H9 (cell line): ENCODE measurements at regions not wholly inside any gene's neighbourhood (a gene's known extent, or its start where the extent isn't known, plus 50 kb on each side); places are given as distances from the start of the nearest gene placed in this dataset.

Experiments
- DNase-seq: peaks from one replicate; pipeline ENCODE4 v3.0.0-alpha.2; 2017
- H2AFZ ChIP-seq: one replicate; pipeline ENCODE4 v1.6.1; 2013; ENCODE audit warnings: mild to moderate bottlenecking, low read length, control low read depth, moderate library complexity
- H2AK5ac ChIP-seq: 2 replicates; pipeline ENCODE4 v1.6.1; 2013; ENCODE audit warnings: low read length, control low read depth, mixed read lengths; ENCODE audit not compliant: insufficient read length
- H2BK120ac ChIP-seq: one replicate; pipeline ENCODE4 v1.6.1; 2013; ENCODE audit warnings: low read depth, mild to moderate bottlenecking, low read length, control low read depth, inconsistent platforms; ENCODE audit not compliant: poor library complexity, severe bottlenecking
- H2BK12ac ChIP-seq: 2 replicates; pipeline ENCODE4 v1.6.1; 2013; ENCODE audit warnings: low read length, control low read depth, mixed read lengths, low read depth; ENCODE audit not compliant: insufficient read length
- H2BK15ac ChIP-seq: 2 replicates; pipeline ENCODE4 v1.6.1; 2013; ENCODE audit warnings: low read depth, low read length, control low read depth
- H2BK20ac ChIP-seq: one replicate; pipeline ENCODE4 v1.6.1; 2013; ENCODE audit warnings: low read depth, mild to moderate bottlenecking, low read length, control low read depth, inconsistent platforms; ENCODE audit not compliant: poor library complexity, severe bottlenecking
- H2BK5ac ChIP-seq: 2 replicates; pipeline ENCODE4 v1.6.1; 2013; ENCODE audit warnings: low read length, control low read depth, mixed read lengths; ENCODE audit not compliant: insufficient read length
- H3K14ac ChIP-seq: 2 replicates; pipeline ENCODE4 v1.6.1; 2013; ENCODE audit warnings: low read length, control low read depth; ENCODE audit not compliant: insufficient read depth
- H3K18ac ChIP-seq: 2 replicates; pipeline ENCODE4 v1.6.1; 2013; ENCODE audit warnings: low read depth, mild to moderate bottlenecking, mixed read lengths, low read length, control low read depth; ENCODE audit not compliant: insufficient read length
- H3K23ac ChIP-seq: 2 replicates; pipeline ENCODE4 v1.6.1; 2013; ENCODE audit warnings: low read length, control low read depth, mixed read lengths, low read depth; ENCODE audit not compliant: insufficient read length
- H3K23me2 ChIP-seq: 2 replicates; pipeline ENCODE4 v1.6.1; 2013; ENCODE audit warnings: low read depth, mild to moderate bottlenecking, mixed read lengths, low read length, control low read depth; ENCODE audit not compliant: insufficient read length, poor library complexity, severe bottlenecking
- H3K27ac ChIP-seq: 2 replicates; pipeline ENCODE4 v1.5.1; 2013; ENCODE audit warnings: low read length, control low read depth, mixed read lengths, low read depth; ENCODE audit not compliant: insufficient read length
- H3K27me3 ChIP-seq: 2 replicates; pipeline ENCODE4 v1.6.1; 2013; ENCODE audit warnings: low read length, control low read depth, inconsistent platforms; ENCODE audit not compliant: insufficient read depth
- H3K4ac ChIP-seq: 2 replicates; pipeline ENCODE4 v1.6.1; 2013; ENCODE audit warnings: low read depth, mild to moderate bottlenecking, control low read depth, inconsistent platforms, low read length, moderate library complexity
- H3K4me1 ChIP-seq: 2 replicates; pipeline ENCODE4 v1.6.1; 2013; ENCODE audit warnings: low read length, control low read depth, inconsistent platforms; ENCODE audit not compliant: insufficient read depth
- H3K4me2 ChIP-seq: 2 replicates; pipeline ENCODE4 v1.6.1; 2013; ENCODE audit warnings: low read length, control low read depth, mixed read lengths; ENCODE audit not compliant: insufficient read length, insufficient read depth
- H3K56ac ChIP-seq: 2 replicates; pipeline ENCODE4 v1.6.1; 2013; ENCODE audit warnings: low read depth, mild to moderate bottlenecking, mixed read lengths, low read length, control low read depth; ENCODE audit not compliant: insufficient read length
- H3K79me1 ChIP-seq: 2 replicates; pipeline ENCODE4 v1.6.1; 2013; ENCODE audit warnings: low read depth, mild to moderate bottlenecking, moderate library complexity, low read length, control low read depth, inconsistent platforms; ENCODE audit not compliant: insufficient read depth, poor library complexity, severe bottlenecking
- H3K79me2 ChIP-seq: 2 replicates; pipeline ENCODE4 v1.6.1; 2013; ENCODE audit warnings: low read length, control low read depth, inconsistent platforms; ENCODE audit not compliant: insufficient read depth
- H3K9ac ChIP-seq: 2 replicates; pipeline ENCODE4 v1.6.1; 2013; ENCODE audit warnings: low read length, control low read depth, mixed read lengths; ENCODE audit not compliant: insufficient read length; ENCODE audit errors: extremely low read depth
- H3K9me3 ChIP-seq: one replicate; pipeline ENCODE4 v1.6.1; 2013; ENCODE audit warnings: low read depth, low read length, inconsistent platforms; ENCODE audit not compliant: control insufficient read depth
- H3T11ph ChIP-seq: one replicate; pipeline ENCODE4 v1.6.1; 2013; ENCODE audit warnings: mild to moderate bottlenecking, low read length, control low read depth, inconsistent platforms
- H4K20me1 ChIP-seq: one replicate; pipeline ENCODE4 v1.6.1; 2013; ENCODE audit not compliant: control insufficient read depth, insufficient read length, insufficient read depth
- H4K5ac ChIP-seq: 2 replicates; pipeline ENCODE4 v1.6.1; 2013; ENCODE audit warnings: low read depth, mild to moderate bottlenecking, mixed read lengths, low read length, control low read depth; ENCODE audit not compliant: insufficient read length
- H4K8ac ChIP-seq: replicated peaks from 2 replicates; pipeline ENCODE4 v1.6.1; 2013; ENCODE audit warnings: low read length, control low read depth, mixed read lengths, low read depth; ENCODE audit not compliant: insufficient read length
- H4K91ac ChIP-seq: 2 replicates; pipeline ENCODE4 v1.6.1; 2013; ENCODE audit warnings: low read depth, mild to moderate bottlenecking, moderate library complexity, mixed read lengths, low read length, control low read depth; ENCODE audit not compliant: insufficient read length
- H3K27ac Mint-ChIP-seq, 3 experiments: 2 replicates in 2 of 3; 3 replicates in 1 of 3; pipeline ENCODE4 v1.8.0; 2020 to 2021; ENCODE audit warnings: mixed read lengths in 3 of 3, mild to moderate bottlenecking in 1 of 3, moderate library complexity in 1 of 3
- H3K27me3 Mint-ChIP-seq: 2 replicates; pipeline ENCODE4 v1.8.0; 2021; ENCODE audit warnings: low read depth, mild to moderate bottlenecking, moderate library complexity, mixed read lengths
- H3K36me3 Mint-ChIP-seq, 3 experiments: 2 replicates in 2 of 3; 3 replicates in 1 of 3; pipeline ENCODE4 v1.8.0; 2020 to 2021; ENCODE audit warnings: low read depth in 3 of 3, mixed read lengths in 3 of 3; ENCODE audit not compliant: insufficient read depth in 1 of 3
- H3K4me1 Mint-ChIP-seq, 2 experiments: 2 replicates each; pipeline ENCODE4 v1.8.0; 2020; ENCODE audit warnings: mixed read lengths in 2 of 2
- H3K4me3 Mint-ChIP-seq, 2 experiments: 2 replicates in 1 of 2; 3 replicates in 1 of 2; pipeline ENCODE4 v1.8.0; 2020 to 2021; ENCODE audit warnings: mild to moderate bottlenecking in 2 of 2, mixed read lengths in 2 of 2, moderate library complexity in 1 of 2
- H3K9me3 Mint-ChIP-seq, 2 experiments: 2 replicates in 1 of 2; 3 replicates in 1 of 2; pipeline ENCODE4 v1.8.0; 2020; ENCODE audit warnings: mild to moderate bottlenecking in 2 of 2, mixed read lengths in 2 of 2, moderate library complexity in 1 of 2
- WGBS: extraction: QIAGEN DNeasy Blood & Tissue Kit; methylation state at CpG from one replicate; pipeline ENCODE4 v1.1.7; 2013; ENCODE audit warnings: missing lambda C conversion rate, low lambda C conversion rate, mixed read lengths; ENCODE audit not compliant: insufficient read length; ENCODE audit errors: extremely low coverage; 5-methylcytosine and 5-hydroxymethylcytosine counted together
- TF ChIP-seq, protein P1 (sequence below): fragments of 200-600 bp; sonication (generic); conservative IDR thresholded peaks from 3 replicates; pipeline ENCODE4 v1.8.0; 2021; ENCODE audit warnings: antibody characterized with exemption, mild to moderate bottlenecking

- Histone ChIP-seq H3K14ac (no peak overlapping the region), H2BK12ac (no peak overlapping the region), H2BK20ac (no peak overlapping the region), H3K23ac (no peak overlapping the region), H3K9me3 (no peaks in the 10 kb centered on the region), H4K5ac (no peak overlapping the region), H2BK120ac (no peak overlapping the region), H4K8ac (no peak overlapping the region), H3K9ac (no peak overlapping the region), H3K4ac (no peak overlapping the region), H3K56ac (no peak overlapping the region), H2AK5ac (no peak overlapping the region), H3K79me1 (no peaks in the 10 kb centered on the region), H3K79me2 (no peaks in the 10 kb centered on the region), H2BK5ac (no peak overlapping the region), H3T11ph (no peak overlapping the region), H2BK15ac (no peak overlapping the region), H4K20me1 (no peaks in the 10 kb centered on the region), H3K4me2 (no peak overlapping the region), H4K91ac (no peak overlapping the region), H3K27ac (no peak overlapping the region), H3K4me1 (peaks cover 7% of the 10 kb centered on the region), H3K27me3 (no peaks in the 10 kb centered on the region), H3K23me2 (no peaks in the 10 kb centered on the region), H2AFZ (no peak overlapping the region), H3K18ac (no peak overlapping the region)
- Mint-ChIP-seq H3K4me1 (peaks cover 38 to 48% of the 10 kb centered on the region in 2 experiments), H3K27ac (no peak overlapping the region), H3K27me3 (no peaks in the 10 kb centered on the region; the same call in 1 of the 2 replicates), H3K9me3 (peaks cover 7 to 8% of the 10 kb centered on the region in 2 experiments; a peak in 4 of 5 replicates), H3K36me3 (peaks cover 0 to 7% (median 0%) of the 10 kb centered on the region in 3 experiments; a peak in 1 of 7 replicates), H3K4me3 (no peak overlapping the region)
- DNase-seq: no peak
- TF ChIP-seq, protein P1, sequence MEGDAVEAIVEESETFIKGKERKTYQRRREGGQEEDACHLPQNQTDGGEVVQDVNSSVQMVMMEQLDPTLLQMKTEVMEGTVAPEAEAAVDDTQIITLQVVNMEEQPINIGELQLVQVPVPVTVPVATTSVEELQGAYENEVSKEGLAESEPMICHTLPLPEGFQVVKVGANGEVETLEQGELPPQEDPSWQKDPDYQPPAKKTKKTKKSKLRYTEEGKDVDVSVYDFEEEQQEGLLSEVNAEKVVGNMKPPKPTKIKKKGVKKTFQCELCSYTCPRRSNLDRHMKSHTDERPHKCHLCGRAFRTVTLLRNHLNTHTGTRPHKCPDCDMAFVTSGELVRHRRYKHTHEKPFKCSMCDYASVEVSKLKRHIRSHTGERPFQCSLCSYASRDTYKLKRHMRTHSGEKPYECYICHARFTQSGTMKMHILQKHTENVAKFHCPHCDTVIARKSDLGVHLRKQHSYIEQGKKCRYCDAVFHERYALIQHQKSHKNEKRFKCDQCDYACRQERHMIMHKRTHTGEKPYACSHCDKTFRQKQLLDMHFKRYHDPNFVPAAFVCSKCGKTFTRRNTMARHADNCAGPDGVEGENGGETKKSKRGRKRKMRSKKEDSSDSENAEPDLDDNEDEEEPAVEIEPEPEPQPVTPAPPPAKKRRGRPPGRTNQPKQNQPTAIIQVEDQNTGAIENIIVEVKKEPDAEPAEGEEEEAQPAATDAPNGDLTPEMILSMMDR: no peak
- no CpG with 5 or more reads among the region's 1 CpG for WGBS
Observed at GRCh38 chr16:16945207-16945606, 525.6 kb downstream of the XYLT1 start.
